ENCODE measurements at regions not wholly inside any gene's neighbourhood (a gene's known extent, or its start where the extent isn't known, plus 50 kb on each side); places are given as distances from the start of the nearest gene placed in this dataset.

- Histone ChIP-seq H3K36me3 (replicated peaks; ENCODE audit: low read depth, low read length) (no peaks in the 10 kb centered on the region), H3K9me3 (ENCODE audit: insufficient read depth, low read length) (no peaks in the 10 kb centered on the region), H3K79me2 (ENCODE audit: low read length) (no peaks in the 10 kb centered on the region), H3K27ac (ENCODE audit: low read length) (no peak overlapping the region), H2AFZ (ENCODE audit: low read depth, low read length) (no peak overlapping the region), H3K4me2 (ENCODE audit: low read length) (no peak overlapping the region), H4K20me1 (ENCODE audit: insufficient read depth, low read length) (no peaks in the 10 kb centered on the region), H3K27me3 (ENCODE audit: low read depth, low read length) (no peaks in the 10 kb centered on the region), H3K4me3 (ENCODE audit: low read length) (no peak overlapping the region), H3K4me1 (ENCODE audit: low read length) (0 out of 2 replicates have a peak, but pooled peaks cover 2% of the 10 kb centered on the region), H3K9ac (ENCODE audit: low read length) (no peak overlapping the region)
- TF ChIP-seq CTCF (IDR thresholded peaks at IDR 0.05; ENCODE audit: low read depth, low read length) = no peak
- no peak for TF ChIP-seq EZH2phosphoT487 (IDR thresholded peaks at IDR 0.05; ENCODE audit: low read depth)
These were observed 181.1 kb upstream of the DAB2 start for GRCh38 chr5:39605588-39606575.

- Histone ChIP-seq H2AFZ (ENCODE audit: low read depth, low read length) (no peak overlapping the region), H3K4me1 (ENCODE audit: low read length) (peaks cover 8% of the 10 kb centered on the region), H4K20me1 (ENCODE audit: insufficient read depth, low read length) (no peaks in the 10 kb centered on the region), H3K27me3 (ENCODE audit: low read depth, low read length) (no peaks in the 10 kb centered on the region), H3K36me3 (replicated peaks; ENCODE audit: low read depth, low read length) (no peaks in the 10 kb centered on the region), H3K27ac (ENCODE audit: low read length) (no peak overlapping the region), H3K4me3 (ENCODE audit: low read length) (no peak overlapping the region), H3K9me3 (ENCODE audit: insufficient read depth, low read length) (no peaks in the 10 kb centered on the region), H3K9ac (ENCODE audit: low read length) (no peak overlapping the region), H3K4me2 (ENCODE audit: low read length) (no peak overlapping the region), H3K79me2 (ENCODE audit: low read length) (no peaks in the 10 kb centered on the region)
- no peak for TF ChIP-seq EZH2phosphoT487 (IDR thresholded peaks at IDR 0.05; ENCODE audit: low read depth)
- TF ChIP-seq CTCF (IDR thresholded peaks at IDR 0.05; ENCODE audit: low read depth, low read length) = no peak
These were observed 180.4 kb upstream of the DAB2 start for GRCh38 chr5:39605145-39605544.

GRCh38 chr5:39604491-39604890 lies 179.7 kb upstream of the DAB2 start:
- Histone ChIP-seq H3K9me3 (ENCODE audit: insufficient read depth, low read length) (no peaks in the 10 kb centered on the region), H3K79me2 (ENCODE audit: low read length) (no peaks in the 10 kb centered on the region), H3K9ac (ENCODE audit: low read length) (no peak overlapping the region), H4K20me1 (ENCODE audit: insufficient read depth, low read length) (no peaks in the 10 kb centered on the region), H3K4me1 (ENCODE audit: low read length) (peaks cover 13% of the 10 kb centered on the region), H2AFZ (ENCODE audit: low read depth, low read length) (no peak overlapping the region), H3K27ac (ENCODE audit: low read length) (no peak overlapping the region), H3K36me3 (replicated peaks; ENCODE audit: low read depth, low read length) (no peaks in the 10 kb centered on the region), H3K27me3 (ENCODE audit: low read depth, low read length) (no peaks in the 10 kb centered on the region), H3K4me2 (ENCODE audit: low read length) (no peak overlapping the region), H3K4me3 (ENCODE audit: low read length) (no peak overlapping the region)
- no peak for TF ChIP-seq CTCF (IDR thresholded peaks at IDR 0.05; ENCODE audit: low read depth, low read length)
- TF ChIP-seq EZH2phosphoT487 (IDR thresholded peaks at IDR 0.05; ENCODE audit: low read depth) = no peak

GRCh38 chr5:39599721-39600431 lies 175.1 kb upstream of the DAB2 start:
- H3K36me3 ChIP-seq (replicated peaks; ENCODE audit: low read depth, low read length) = no peaks in the 10 kb centered on the region
- H3K4me1 ChIP-seq (ENCODE audit: low read length) = peaks cover 15% of the 10 kb centered on the region
- H3K9ac ChIP-seq (ENCODE audit: low read length) = no peak overlapping the region
- no peaks in the 10 kb centered on the region for H4K20me1 ChIP-seq (ENCODE audit: insufficient read depth, low read length)
- peak overlapping the region; percentile 13 for H3K4me2 ChIP-seq (ENCODE audit: low read length)
- H3K27ac ChIP-seq (ENCODE audit: low read length) = no peak overlapping the region
- no peaks in the 10 kb centered on the region for H3K27me3 ChIP-seq (ENCODE audit: low read depth, low read length)
- TF ChIP-seq EZH2phosphoT487 (IDR thresholded peaks at IDR 0.05; ENCODE audit: low read depth) = no peak
- peak; percentile 57 for TF ChIP-seq CTCF (IDR thresholded peaks at IDR 0.05; ENCODE audit: low read depth, low read length)
- no peaks in the 10 kb centered on the region for H3K9me3 ChIP-seq (ENCODE audit: insufficient read depth, low read length)
- no peaks in the 10 kb centered on the region for H3K79me2 ChIP-seq (ENCODE audit: low read length)
- peak overlapping the region; percentile 54 for H2AFZ ChIP-seq (ENCODE audit: low read depth, low read length)
- H3K4me3 ChIP-seq (ENCODE audit: low read length) = no peak overlapping the region

Data from OCI-LY3 (cell line).